HG03139 (cell line): ENCODE measurements at regions not wholly inside any gene's neighbourhood (a gene's known extent, or its start where the extent isn't known, plus 50 kb on each side); places are given as distances from the start of the nearest gene placed in this dataset.
"Not testable (repeated sequence)": the region's sequence is repeated elsewhere in the genome, so short reads cannot be mapped to it uniquely, and the experiment has no call there.

ENCODE experiments used
- ATAC-seq: cut with Tn5 transposase; IDR thresholded peaks from one replicate; pipeline ENCODE4 v1.9.1; 2021; ENCODE audit not compliant: unreplicated experiment

DNA sequence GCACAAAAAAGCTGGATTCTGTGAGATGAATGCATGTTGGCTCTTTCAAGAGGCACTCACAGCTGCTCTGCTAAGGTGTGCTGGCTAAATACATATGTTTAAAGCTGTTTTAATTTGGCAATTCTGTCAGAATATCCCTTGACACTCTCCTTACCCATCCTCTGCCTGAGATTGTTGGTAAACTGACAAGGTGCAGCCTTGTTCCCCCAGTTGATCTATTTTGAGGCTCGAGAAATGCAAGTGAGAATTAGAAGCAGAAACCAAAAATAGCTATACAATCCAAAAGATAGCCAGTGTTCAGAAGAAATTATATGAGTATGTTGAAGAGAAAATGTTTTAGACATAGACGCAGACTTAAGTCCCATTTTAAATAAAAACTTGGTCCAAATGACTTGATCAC, 971.7 kb upstream of the GYPC start:
- ATAC-seq, result no peak

DNA sequence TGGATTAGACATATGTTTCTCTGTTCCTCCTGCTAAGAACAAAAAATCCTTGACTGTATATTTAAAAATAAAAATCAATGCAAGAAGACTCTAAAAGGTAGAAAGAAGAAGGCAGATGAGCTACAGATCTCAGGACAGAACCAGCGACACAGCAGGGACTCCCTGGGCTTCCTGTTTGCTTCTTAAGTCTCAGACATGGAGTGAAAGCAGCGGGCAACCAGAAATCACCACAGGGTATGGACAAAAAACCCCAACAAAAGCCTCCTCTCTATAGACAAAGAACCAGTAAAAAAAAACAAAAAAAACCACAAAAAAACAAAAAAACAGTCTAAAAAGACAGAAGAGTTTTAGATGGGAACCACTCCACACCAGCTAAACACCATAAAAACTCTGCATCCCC, 971.0 kb upstream of the GYPC start:
- no peak for ATAC-seq

DNA sequence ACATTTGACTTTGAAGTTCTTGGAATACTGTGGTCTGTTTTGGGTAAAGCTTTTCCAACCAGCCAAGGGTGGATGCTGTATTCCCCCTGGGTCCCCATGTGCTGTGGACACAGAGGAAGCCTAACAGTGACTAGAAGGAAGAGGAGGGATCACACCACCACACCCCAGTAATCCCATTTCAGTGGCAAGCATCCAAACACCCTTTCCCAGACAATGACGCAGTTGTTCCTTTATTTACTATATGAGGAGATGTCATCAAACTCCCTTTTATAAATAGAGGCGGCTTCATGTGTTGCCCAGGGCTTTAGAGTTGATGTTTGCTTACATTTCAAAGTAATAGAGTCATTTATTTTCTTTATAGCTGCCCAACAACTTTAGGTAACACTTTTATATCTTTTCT, 959.4 kb upstream of the GYPC start:
- ATAC-seq, result no peak

GRCh38 chr2:125698280-125698679, 957.7 kb upstream of the GYPC start:
- ATAC-seq, result no peak

DNA sequence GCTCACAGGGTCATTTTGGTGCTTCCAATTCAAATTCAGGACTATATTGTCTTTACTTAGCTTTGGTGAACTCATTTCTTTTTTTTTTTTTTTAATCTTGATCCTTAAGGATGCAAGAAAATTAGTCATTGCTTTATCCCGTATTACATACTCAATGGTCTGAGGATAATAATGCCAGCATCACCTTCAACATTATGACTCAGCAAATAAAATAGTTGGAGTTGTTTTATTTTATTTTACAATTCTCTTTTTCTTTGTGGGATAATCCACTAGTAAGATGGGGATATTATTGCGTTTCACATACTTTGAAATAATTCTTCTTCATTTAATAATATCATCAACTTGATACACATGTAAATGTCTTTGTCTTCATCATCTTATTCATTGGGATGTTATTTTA, 954.9 kb upstream of the GYPC start:
- no peak for ATAC-seq

- ATAC-seq, result no peak
Observed at GRCh38 chr2:125707611-125708010, 948.3 kb upstream of the GYPC start.

GRCh38 chr2:125710561-125710960, 945.4 kb upstream of the GYPC start:
- no peak for ATAC-seq

DNA sequence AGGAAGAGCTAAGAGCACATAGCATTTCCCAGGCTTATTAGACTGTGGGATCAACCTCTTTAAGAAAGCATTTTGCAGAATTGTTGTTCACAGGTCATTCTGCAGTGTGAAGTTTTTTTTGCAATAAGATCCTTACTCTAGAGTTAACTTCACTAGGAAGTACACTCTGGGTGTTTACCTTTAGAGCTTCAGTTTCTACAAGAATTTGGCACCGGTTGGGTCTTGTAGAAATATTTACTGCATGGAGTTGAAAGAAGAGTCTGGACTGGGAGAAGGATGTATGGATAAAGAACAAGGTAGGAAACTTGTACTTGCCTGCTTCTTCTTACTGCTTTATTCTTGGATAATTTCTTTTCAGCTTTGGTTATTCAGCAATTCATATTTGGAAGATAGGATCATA, 944.9 kb upstream of the GYPC start:
- ATAC-seq, result no peak

DNA sequence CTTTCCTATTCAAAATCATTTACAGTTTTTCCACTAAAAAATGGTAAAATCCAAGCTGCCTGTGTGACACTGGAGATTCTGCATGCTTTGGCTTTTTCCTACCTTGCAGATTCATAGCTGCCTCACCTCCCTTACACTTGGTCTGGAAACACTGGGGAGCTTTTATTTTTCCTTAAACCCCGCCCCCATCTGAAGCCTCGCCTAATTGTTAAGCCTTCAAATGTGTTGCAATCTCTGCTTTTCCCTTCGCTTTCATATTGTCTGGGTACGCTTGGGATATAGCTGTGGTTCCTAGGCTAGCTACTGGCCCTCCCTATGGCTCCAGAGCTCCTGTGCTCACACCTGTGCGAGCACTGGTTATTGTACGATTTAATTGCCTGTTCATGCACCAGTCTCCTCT, 942.4 kb upstream of the GYPC start:
- no peak for ATAC-seq

- no peak for ATAC-seq
Observed at GRCh38 chr2:125721072-125721721, 934.8 kb upstream of the GYPC start.

- ATAC-seq, result no peak
Observed at GRCh38 chr2:125730921-125731320, 925.0 kb upstream of the GYPC start.

GRCh38 chr2:125736306-125736705, 919.7 kb upstream of the GYPC start:
- no peak for ATAC-seq

GRCh38 chr2:125745514-125745913, 910.4 kb upstream of the GYPC start:
- ATAC-seq, result no peak

GRCh38 chr2:125746321-125747164, 909.4 kb upstream of the GYPC start:
- no peak for ATAC-seq

GRCh38 chr2:125747165-125747425, 908.9 kb upstream of the GYPC start:
- no peak for ATAC-seq

DNA sequence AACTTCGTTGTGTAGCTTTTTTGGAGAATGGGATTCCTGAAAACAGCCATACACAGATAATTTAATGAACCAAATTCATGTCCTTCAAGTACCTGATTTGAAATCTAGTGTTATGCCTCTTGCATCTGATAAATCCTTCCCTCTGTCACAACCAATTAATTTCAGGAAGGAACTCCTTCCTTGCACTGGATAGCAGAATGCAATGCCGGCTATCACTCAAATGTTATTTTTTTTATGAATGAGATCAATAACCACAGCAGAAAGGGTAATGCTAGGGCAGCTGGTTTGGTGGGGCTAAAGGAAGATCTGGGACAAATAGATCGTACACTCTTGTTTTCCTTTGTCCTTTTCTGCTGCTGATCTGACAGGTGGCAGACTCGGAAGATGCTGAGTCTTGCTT, 899.5 kb upstream of the GYPC start:
- ATAC-seq, result no peak

GRCh38 chr2:125796784-125797183, 859.2 kb upstream of the GYPC start:
- ATAC-seq, result no peak

- no peak for ATAC-seq
Observed at GRCh38 chr2:125797192-125797591, 858.8 kb upstream of the GYPC start.

GRCh38 chr2:125822746-125823145, 833.2 kb upstream of the GYPC start:
- ATAC-seq, result no peak

GRCh38 chr2:125825781-125826180, 830.2 kb upstream of the GYPC start:
- ATAC-seq, result not testable (repeated sequence)

GRCh38 chr2:125837128-125837527, 818.8 kb upstream of the GYPC start:
- ATAC-seq, result no peak

DNA sequence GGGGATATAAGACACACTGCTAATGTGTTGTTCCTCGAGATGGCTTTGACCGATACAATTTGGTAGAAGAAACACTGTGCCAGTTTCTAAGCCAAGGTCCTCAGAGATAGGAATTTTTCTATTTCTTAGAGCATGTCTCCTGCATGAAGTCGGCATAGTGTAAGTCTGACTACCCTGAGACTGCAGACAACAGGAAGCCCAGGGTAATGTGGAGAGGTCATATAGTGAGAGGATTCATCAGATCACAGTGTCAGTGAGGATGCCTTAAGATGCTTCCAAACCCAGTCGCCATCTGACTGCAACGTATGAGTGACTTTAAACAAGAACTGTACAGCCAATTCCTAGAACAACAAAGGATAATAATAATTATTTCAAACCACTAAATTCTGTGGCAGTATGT, 818.3 kb upstream of the GYPC start:
- ATAC-seq, result no peak

DNA sequence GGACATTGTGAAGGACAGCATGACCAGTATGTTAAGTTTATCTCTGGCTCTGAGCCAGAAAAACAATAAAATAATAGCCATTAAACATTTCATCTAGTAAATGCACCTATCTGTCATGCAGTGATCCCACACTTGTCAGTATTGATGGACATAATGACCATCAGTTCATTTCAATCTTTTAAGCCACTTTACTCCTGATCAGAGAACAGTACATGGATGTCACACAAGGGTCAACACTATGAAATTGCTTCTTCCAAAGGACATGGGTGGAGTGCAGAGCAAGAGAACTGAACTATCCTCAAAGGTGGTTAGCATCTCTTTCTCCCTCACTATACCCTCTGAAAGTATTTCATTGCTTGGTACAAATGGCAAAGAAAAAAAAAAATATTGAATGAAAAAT, 816.0 kb upstream of the GYPC start:
- ATAC-seq, result no peak
